COR-L47 (cell line): ENCODE measurements at regions not wholly inside any gene's neighbourhood (a gene's known extent, or its start where the extent isn't known, plus 50 kb on each side); places are given as distances from the start of the nearest gene placed in this dataset.
"Not testable (repeated sequence)": the region's sequence is repeated elsewhere in the genome, so short reads cannot be mapped to it uniquely, and the experiment has no call there.

Experiments used
- DNase-seq: peaks from one replicate; lab custom pipeline; 2025; lab: John Stamatoyannopoulos, UW

- DNase-seq, result not testable (repeated sequence)
Measured at GRCh38 chr4:179683661-179684060, 2241.4 kb upstream of the AGA start.

- no peak for DNase-seq
Measured at GRCh38 chr4:179692222-179692621, 2250.0 kb upstream of the AGA start.

- DNase-seq, result no peak
Measured at GRCh38 chr4:179695175-179695574, 2252.9 kb upstream of the AGA start.

- no peak for DNase-seq
Measured at GRCh38 chr4:179698321-179698720, 2256.1 kb upstream of the AGA start.

- DNase-seq, result no peak
Measured at GRCh38 chr4:179709961-179710624, 2267.9 kb upstream of the AGA start.

- no peak for DNase-seq
Measured at GRCh38 chr4:179719766-179720450, 2277.7 kb upstream of the AGA start.

- not testable (repeated sequence) for DNase-seq
Measured at GRCh38 chr4:179726491-179726890, 2284.3 kb upstream of the AGA start.

- no peak for DNase-seq
Measured at GRCh38 chr4:179728305-179728704, 2286.1 kb upstream of the AGA start.

GRCh38 chr4:179736820-179737219 lies 2294.6 kb upstream of the AGA start:
- DNase-seq, result not testable (repeated sequence)

GRCh38 chr4:179738822-179739221 lies 2296.6 kb upstream of the AGA start:
- DNase-seq, result no peak

- DNase-seq, result no peak
Measured at GRCh38 chr4:179747218-179747910, 2305.1 kb upstream of the AGA start.

- DNase-seq, result no peak
Measured at GRCh38 chr4:179748837-179749236, 2306.6 kb upstream of the AGA start.

- no peak for DNase-seq
Measured at GRCh38 chr4:179750374-179750773, 2308.1 kb upstream of the AGA start.

- no peak for DNase-seq
Measured at GRCh38 chr4:179751669-179752068, 2309.4 kb upstream of the AGA start.

GRCh38 chr4:179755322-179755721 lies 2313.1 kb upstream of the AGA start:
- no peak for DNase-seq

GRCh38 chr4:179757641-179758040 lies 2315.4 kb upstream of the AGA start:
- no peak for DNase-seq

GRCh38 chr4:179762840-179763239 lies 2320.6 kb upstream of the AGA start:
- DNase-seq, result no peak

GRCh38 chr4:179766938-179767337 lies 2324.7 kb upstream of the AGA start:
- DNase-seq, result no peak

GRCh38 chr4:179768996-179769395 lies 2326.8 kb upstream of the AGA start:
- no peak for DNase-seq

- DNase-seq, result no peak
Measured at GRCh38 chr4:179797738-179798137, 2355.5 kb upstream of the AGA start.

GRCh38 chr4:179803857-179804256 lies 2361.6 kb upstream of the AGA start:
- DNase-seq, result no peak

- no peak for DNase-seq
Measured at GRCh38 chr4:179804440-179804839, 2362.2 kb upstream of the AGA start.

GRCh38 chr4:179817317-179817716 lies 2375.1 kb upstream of the AGA start:
- DNase-seq, result no peak
